Lower leg skin (tissue), 3 donors: ENCODE measurements at regions not wholly inside any gene's neighbourhood (a gene's known extent, or its start where the extent isn't known, plus 50 kb on each side); places are given as distances from the start of the nearest gene placed in this dataset.

ENCODE experiments used
- CTCF ChIP-seq, 3 donors: fragments of 450-650 bp; IDR thresholded peaks; one replicate each; pipeline ENCODE4 v1.5.1; 2016; ENCODE audit warnings: antibody characterized with exemption in 3 of 3, mild to moderate bottlenecking in 3 of 3, moderate library complexity in 2 of 3
- POLR2A ChIP-seq, 2 donors: fragments of 450-650 bp; IDR thresholded peaks; one replicate each; pipeline ENCODE4 v1.6.1; 2016 to 2017; ENCODE audit warnings: antibody characterized with exemption in 2 of 2, mild to moderate bottlenecking in 1 of 2, moderate library complexity in 1 of 2

DNA sequence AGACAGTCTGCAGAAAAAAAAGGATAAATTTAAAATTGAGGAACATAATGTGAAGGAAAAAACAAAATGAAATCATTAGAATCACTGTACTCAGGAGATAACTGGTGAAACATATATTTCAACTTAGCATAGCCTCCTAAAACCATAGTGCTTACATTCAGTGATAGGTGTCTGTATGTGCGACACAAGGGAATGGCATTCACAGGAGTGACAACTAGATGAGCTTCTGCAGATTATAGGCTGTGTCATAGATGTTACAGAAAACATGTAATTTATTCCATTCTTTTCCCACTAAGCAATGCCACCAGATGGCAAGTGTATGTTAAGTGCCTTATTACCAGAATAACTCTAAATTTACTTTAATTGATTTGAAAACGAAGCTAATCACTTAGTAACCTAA is 960.0 kb upstream of the PCDH20 start:
- no peak for TF ChIP-seq POLR2A (IDR thresholded peaks at IDR 0.05)
- TF ChIP-seq CTCF (IDR thresholded peaks at IDR 0.05), result no peak
